SU-DHL-6 (cell line): ENCODE measurements at regions not wholly inside any gene's neighbourhood (a gene's known extent, or its start where the extent isn't known, plus 50 kb on each side); places are given as distances from the start of the nearest gene placed in this dataset.

Experiments
- EZH2phosphoT487 ChIP-seq: fragments of 200-600 bp; sonication (generic), shearing (Covaris generic); conservative IDR thresholded peaks from 2 replicates; pipeline ENCODE4 v1.6.1; 2018; ENCODE audit warnings: mild to moderate bottlenecking, antibody characterized with exemption, low read length, moderate library complexity, mixed read lengths
- TF ChIP-seq, protein P1 (sequence below): fragments of 200-600 bp; sonication (generic); IDR thresholded peaks from one replicate; pipeline ENCODE4 v1.5.1; 2017; ENCODE audit warnings: antibody characterized with exemption, mild to moderate bottlenecking, low read length, moderate library complexity; ENCODE audit not compliant: insufficient read depth, poor library complexity, severe bottlenecking

DNA sequence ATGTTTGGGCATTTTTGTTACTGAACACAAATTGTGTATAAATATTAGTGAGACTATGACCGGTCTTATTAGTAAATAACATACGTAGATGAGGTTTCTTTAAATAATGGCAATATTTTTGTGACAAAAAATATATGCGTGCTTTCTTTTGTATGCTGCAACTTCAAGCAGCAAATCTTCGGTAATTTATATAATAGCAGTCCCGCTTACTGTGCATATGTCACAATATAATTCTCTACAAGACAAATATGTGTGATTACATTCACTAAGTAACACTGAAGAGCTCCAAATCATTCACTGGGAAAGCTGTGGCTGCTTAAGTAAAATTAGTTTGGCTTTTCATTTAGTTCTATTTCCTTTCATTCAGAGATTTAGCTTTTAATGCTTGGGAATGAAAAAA lies 376.0 kb downstream of the CYLC2 start:
- TF ChIP-seq, protein P1, sequence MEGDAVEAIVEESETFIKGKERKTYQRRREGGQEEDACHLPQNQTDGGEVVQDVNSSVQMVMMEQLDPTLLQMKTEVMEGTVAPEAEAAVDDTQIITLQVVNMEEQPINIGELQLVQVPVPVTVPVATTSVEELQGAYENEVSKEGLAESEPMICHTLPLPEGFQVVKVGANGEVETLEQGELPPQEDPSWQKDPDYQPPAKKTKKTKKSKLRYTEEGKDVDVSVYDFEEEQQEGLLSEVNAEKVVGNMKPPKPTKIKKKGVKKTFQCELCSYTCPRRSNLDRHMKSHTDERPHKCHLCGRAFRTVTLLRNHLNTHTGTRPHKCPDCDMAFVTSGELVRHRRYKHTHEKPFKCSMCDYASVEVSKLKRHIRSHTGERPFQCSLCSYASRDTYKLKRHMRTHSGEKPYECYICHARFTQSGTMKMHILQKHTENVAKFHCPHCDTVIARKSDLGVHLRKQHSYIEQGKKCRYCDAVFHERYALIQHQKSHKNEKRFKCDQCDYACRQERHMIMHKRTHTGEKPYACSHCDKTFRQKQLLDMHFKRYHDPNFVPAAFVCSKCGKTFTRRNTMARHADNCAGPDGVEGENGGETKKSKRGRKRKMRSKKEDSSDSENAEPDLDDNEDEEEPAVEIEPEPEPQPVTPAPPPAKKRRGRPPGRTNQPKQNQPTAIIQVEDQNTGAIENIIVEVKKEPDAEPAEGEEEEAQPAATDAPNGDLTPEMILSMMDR = no peak
- TF ChIP-seq EZH2phosphoT487 = no peak
